IMR-90 (cell line): ENCODE measurements at regions not wholly inside any gene's neighbourhood (a gene's known extent, or its start where the extent isn't known, plus 50 kb on each side); places are given as distances from the start of the nearest gene placed in this dataset.

Experiments used
- ATAC-seq: fragments of 200-7000 bp; cut with Tn5 transposase; 2 replicates; pipeline ENCODE4 v1.9.1; 2020; ENCODE audit warnings: low read depth, mild to moderate bottlenecking, moderate library complexity
- BruUV-seq: library from RNA; stranded (reverse); fragments of 400-500 nt; replicated peaks from 2 replicates; lab custom pipeline; 2021; lab: Mats Ljungman, UMichigan
- CTCF ChIA-PET: fragments of 300-600 bp; formaldehyde crosslinking; extraction: SDS; loops from one replicate; lab custom pipeline; 2021; ENCODE audit warnings: antibody characterized with exemption; lab: Yijun Ruan, JAX
- POLR2A ChIA-PET: fragments of 300-600 bp; sonication (Branson Sonifier 250); formaldehyde crosslinking; loops from one replicate; lab custom pipeline; 2022; ENCODE audit warnings: antibody characterized with exemption; ENCODE audit not compliant: unreplicated experiment; lab: Charles Lee
- DNase-seq: peaks from one replicate; pipeline ENCODE4 v3.0.0; 2013
- H2AFZ ChIP-seq: replicated peaks from 2 replicates; pipeline ENCODE3; 2013; ENCODE audit warnings: low read length, mild to moderate bottlenecking; ENCODE audit not compliant: poor library complexity
- H2AK5ac ChIP-seq: 2 replicates; pipeline ENCODE4 v1.6.1; 2013; ENCODE audit warnings: low read depth, low read length, inconsistent platforms
- H2AK9ac ChIP-seq: replicated peaks from 2 replicates; pipeline ENCODE3; 2013; ENCODE audit warnings: mild to moderate bottlenecking, low read depth, low read length, moderate library complexity; ENCODE audit not compliant: poor library complexity
- H2BK120ac ChIP-seq: 2 replicates; pipeline ENCODE4 v1.6.1; 2013; ENCODE audit warnings: low read depth, low read length, inconsistent platforms
- H2BK15ac ChIP-seq: 3 replicates; pipeline ENCODE4 v1.6.1; 2013; ENCODE audit warnings: low read depth, low read length, inconsistent platforms
- H2BK20ac ChIP-seq: 2 replicates; pipeline ENCODE4 v1.6.1; 2013; ENCODE audit warnings: low read depth, mild to moderate bottlenecking, inconsistent platforms, low read length, moderate library complexity
- H2BK5ac ChIP-seq: 2 replicates; pipeline ENCODE4 v1.6.1; 2013; ENCODE audit warnings: mild to moderate bottlenecking, low read depth, low read length, inconsistent platforms; ENCODE audit not compliant: poor library complexity, severe bottlenecking
- H3K14ac ChIP-seq: replicated peaks from 2 replicates; pipeline ENCODE4 v1.6.1; 2013; ENCODE audit warnings: low read depth, low read length, inconsistent platforms
- H3K18ac ChIP-seq: 2 replicates; pipeline ENCODE4 v1.6.1; 2013; ENCODE audit warnings: low read depth, low read length, control low read depth
- H3K23ac ChIP-seq: 2 replicates; pipeline ENCODE4 v1.6.1; 2013; ENCODE audit warnings: low read depth, low read length, inconsistent platforms
- H3K27ac ChIP-seq: 2 replicates; pipeline ENCODE4 v1.5.1; 2013; ENCODE audit warnings: mild to moderate bottlenecking, control low read depth, low read length; ENCODE audit not compliant: insufficient read depth
- H3K27me3 ChIP-seq: 2 replicates; pipeline ENCODE4 v1.6.1; 2013; ENCODE audit warnings: low read length; ENCODE audit not compliant: control insufficient read depth, insufficient read depth
- H3K36me3 ChIP-seq: 2 replicates; pipeline ENCODE4 v1.6.1; 2013; ENCODE audit warnings: low read length, mixed read lengths; ENCODE audit not compliant: control insufficient read depth, insufficient read depth
- H3K4ac ChIP-seq: 2 replicates; pipeline ENCODE4 v1.6.1; 2013; ENCODE audit warnings: low read depth, low read length, inconsistent platforms
- H3K4me1 ChIP-seq: 2 replicates; pipeline ENCODE4 v1.6.1; 2013; ENCODE audit warnings: low read length, mixed read lengths; ENCODE audit not compliant: control insufficient read depth, insufficient read depth
- H3K4me2 ChIP-seq: 2 replicates; pipeline ENCODE4 v1.6.1; 2013; ENCODE audit warnings: low read depth, mild to moderate bottlenecking, control low read depth, low read length, moderate library complexity
- H3K4me3 ChIP-seq: 2 replicates; pipeline ENCODE4 v1.5.1; 2013; ENCODE audit warnings: low read depth, mild to moderate bottlenecking, control low read depth, low read length, moderate library complexity; ENCODE audit not compliant: insufficient read depth
- H3K56ac ChIP-seq: 2 replicates; pipeline ENCODE4 v1.6.1; 2013; ENCODE audit warnings: low read length, inconsistent platforms; ENCODE audit not compliant: insufficient read depth; ENCODE audit errors: extremely low read depth
- H3K79me1 ChIP-seq, 2 experiments: 2 replicates each; pipeline ENCODE4 v1.6.1; 2013; ENCODE audit warnings: low read length in 2 of 2, inconsistent platforms in 1 of 2, low read depth in 1 of 2
- H3K9ac ChIP-seq: 2 replicates; pipeline ENCODE4 v1.6.1; 2013; ENCODE audit warnings: low read depth, low read length, control low read depth
- H3K9me1 ChIP-seq: 2 replicates; pipeline ENCODE4 v1.6.1; 2013; ENCODE audit warnings: low read length, inconsistent platforms; ENCODE audit not compliant: insufficient read depth
- H3K9me3 ChIP-seq: 2 replicates; pipeline ENCODE4 v1.6.1; 2013; ENCODE audit warnings: low read length; ENCODE audit not compliant: control insufficient read depth, insufficient read depth
- H4K20me1 ChIP-seq: 2 replicates; pipeline ENCODE4 v1.6.1; 2013; ENCODE audit warnings: low read length, inconsistent platforms; ENCODE audit not compliant: insufficient read depth
- H4K5ac ChIP-seq: 2 replicates; pipeline ENCODE4 v1.6.1; 2013; ENCODE audit warnings: mild to moderate bottlenecking, low read depth, low read length, control low read depth
- H4K8ac ChIP-seq, 2 experiments: 2 replicates each; pipeline ENCODE4 v1.6.1; 2013; ENCODE audit warnings: low read depth in 2 of 2, low read length in 2 of 2, control low read depth in 1 of 2, inconsistent platforms in 1 of 2
- H4K91ac ChIP-seq: 2 replicates; pipeline ENCODE4 v1.6.1; 2013; ENCODE audit warnings: low read depth, low read length, inconsistent platforms; ENCODE audit not compliant: insufficient read depth
- NFE2L2 ChIP-seq: fragments of 150-350 bp; IDR thresholded peaks from 2 replicates; pipeline ENCODE4 v1.6.1; 2016; ENCODE audit warnings: low read depth, mild to moderate bottlenecking, low read length
- WGBS, 2 experiments: methylation state at CpG; one replicate each; pipeline versions ENCODE4 v1.1.5 to v1.1.7; 2013; ENCODE audit warnings: missing lambda C conversion rate in 2 of 2; ENCODE audit not compliant: insufficient read length in 1 of 2; ENCODE audit errors: extremely low coverage in 2 of 2; 5-methylcytosine and 5-hydroxymethylcytosine counted together
- dilution Hi-C: fragments of 300-500 bp; cut with HindIII; formaldehyde crosslinking; loops from one replicate; pipeline ENCODE4 v1.14.3; 2018; ENCODE audit warnings: low sequenced_read_pairs; ENCODE audit not compliant: unreplicated experiment
- in situ Hi-C: fragments of 300-500 bp; cut with MboI; formaldehyde crosslinking; loops from 3 replicates; pipeline ENCODE4 v1.14.3; 2019; ENCODE audit warnings: low sequenced_read_pairs, inconsistent platforms, mixed read lengths
- intact Hi-C: fragments of 100-400 bp; cut with micrococcal nuclease; formaldehyde crosslinking; loops from 2 replicates; pipeline ENCODE4 v1.10.0; 2022

GRCh38 chr10:64840341-64840740 is 1319.1 kb downstream of the REEP3 start:
- ATAC-seq (no peak), DNase-seq (no peak)
- no peaks in the 10 kb centered on the region for H3K4me1 ChIP-seq
- in situ Hi-C loops (no loop called here), dilution Hi-C loops (no loop called here), intact Hi-C loops (no loop called here)
- H3K9me1 ChIP-seq: no peaks in the 10 kb centered on the region
- H3K18ac ChIP-seq: no peak overlapping the region
- WGBS, 2 experiments: no CpG with 5 or more reads among the region's 12 CpGs
- H3K4ac ChIP-seq: no peak overlapping the region
- H4K5ac ChIP-seq: no peak overlapping the region
- TF ChIP-seq NFE2L2: no peak
- H3K56ac ChIP-seq: no peak overlapping the region
- POLR2A ChIA-PET: no interaction called here
- no peaks in the 10 kb centered on the region for H3K79me1 ChIP-seq
- no peak overlapping the region for H2AFZ ChIP-seq
- H3K4me3 ChIP-seq: no peak overlapping the region
- no peaks in the 10 kb centered on the region for H3K36me3 ChIP-seq
- no peaks in the 10 kb centered on the region for H3K27me3 ChIP-seq
- no peak overlapping the region for H3K9ac ChIP-seq
- no peak overlapping the region for H2BK120ac ChIP-seq
- no peak overlapping the region for H2BK20ac ChIP-seq
- H4K91ac ChIP-seq: no peak overlapping the region
- no peak overlapping the region for H2AK9ac ChIP-seq
- no peak overlapping the region for H3K23ac ChIP-seq
- CTCF ChIA-PET: no interaction called here
- BruUV-seq: no TSS peak
- H3K27ac ChIP-seq: no peak overlapping the region
- H2BK5ac ChIP-seq: no peak overlapping the region
- peaks cover 6% of the 10 kb centered on the region for H3K9me3 ChIP-seq
- H3K14ac ChIP-seq: no peak overlapping the region
- H4K20me1 ChIP-seq: no peaks in the 10 kb centered on the region
- no peak overlapping the region for H2AK5ac ChIP-seq
- H3K4me2 ChIP-seq: no peak overlapping the region
- no peak overlapping the region for H4K8ac ChIP-seq
- H2BK15ac ChIP-seq: no peak overlapping the region
